NCI-H2227 (cell line): ENCODE measurements at regions not wholly inside any gene's neighbourhood (a gene's known extent, or its start where the extent isn't known, plus 50 kb on each side); places are given as distances from the start of the nearest gene placed in this dataset.
"Not testable (repeated sequence)": the region's sequence is repeated elsewhere in the genome, so short reads cannot be mapped to it uniquely, and the experiment has no call there.

Source experiments
- DNase-seq: peaks from one replicate; lab custom pipeline; 2025; ENCODE audit not compliant: unreplicated experiment; lab: John Stamatoyannopoulos, UW

GRCh38 chr22:19599626-19600243 lies 75.5 kb upstream of the CLDN5 start:
- DNase-seq = no peak

- DNase-seq = not testable (repeated sequence)
Observed at GRCh38 chr22:19603346-19603745, 79.1 kb upstream of the CLDN5 start.

- no peak for DNase-seq
Observed at GRCh38 chr22:19603767-19604166, 79.6 kb upstream of the CLDN5 start.

- no peak for DNase-seq
Observed at GRCh38 chr22:19604711-19605268, 80.6 kb upstream of the CLDN5 start.

GRCh38 chr22:19605508-19606331 lies 81.5 kb upstream of the CLDN5 start:
- DNase-seq = no peak

- no peak for DNase-seq
Observed at GRCh38 chr22:19606332-19607191, 82.4 kb upstream of the CLDN5 start.

GRCh38 chr22:19607192-19608002 lies 83.2 kb upstream of the CLDN5 start:
- DNase-seq = peak; percentile 16

- no peak for DNase-seq
Observed at GRCh38 chr22:19608003-19608690, 83.9 kb upstream of the CLDN5 start.

- DNase-seq = not testable (repeated sequence)
Observed at GRCh38 chr22:19609753-19610152, 85.5 kb upstream of the CLDN5 start.

- DNase-seq = no peak
Observed at GRCh38 chr22:19610518-19611253, 86.5 kb upstream of the CLDN5 start.

- no peak for DNase-seq
Observed at GRCh38 chr22:19611590-19611989, 87.4 kb upstream of the CLDN5 start.

- no peak for DNase-seq
Observed at GRCh38 chr22:19612866-19613572, 88.8 kb upstream of the CLDN5 start.

GRCh38 chr22:19614536-19614863 lies 90.3 kb upstream of the CLDN5 start:
- DNase-seq = no peak

- DNase-seq = no peak
Observed at GRCh38 chr22:19615001-19615461, 90.8 kb upstream of the CLDN5 start.

GRCh38 chr22:19615867-19616581 lies 91.8 kb upstream of the CLDN5 start:
- no peak for DNase-seq

- no peak for DNase-seq
Observed at GRCh38 chr22:19619144-19620009, 94.9 kb upstream of the SEPTIN5 start.

- DNase-seq = no peak
Observed at GRCh38 chr22:19620742-19621371, 93.4 kb upstream of the SEPTIN5 start.
